GM12874 (cell line): ENCODE measurements at regions not wholly inside any gene's neighbourhood (a gene's known extent, or its start where the extent isn't known, plus 50 kb on each side); places are given as distances from the start of the nearest gene placed in this dataset.

ENCODE experiments used
- CTCF ChIP-seq: IDR thresholded peaks from 2 replicates; pipeline ENCODE4 v1.5.1; 2011; ENCODE audit warnings: low read depth, mild to moderate bottlenecking, control low read depth, low read length, moderate library complexity; ENCODE audit not compliant: insufficient read depth

GRCh38 chr5:124160265-124160664 is 586.2 kb downstream of the ZNF608 start:
- TF ChIP-seq CTCF = no peak

- no peak for TF ChIP-seq CTCF
Observed at GRCh38 chr5:124157320-124157719, 589.1 kb downstream of the ZNF608 start.

GRCh38 chr5:124156415-124156996 is 589.9 kb downstream of the ZNF608 start:
- TF ChIP-seq CTCF = no peak

DNA sequence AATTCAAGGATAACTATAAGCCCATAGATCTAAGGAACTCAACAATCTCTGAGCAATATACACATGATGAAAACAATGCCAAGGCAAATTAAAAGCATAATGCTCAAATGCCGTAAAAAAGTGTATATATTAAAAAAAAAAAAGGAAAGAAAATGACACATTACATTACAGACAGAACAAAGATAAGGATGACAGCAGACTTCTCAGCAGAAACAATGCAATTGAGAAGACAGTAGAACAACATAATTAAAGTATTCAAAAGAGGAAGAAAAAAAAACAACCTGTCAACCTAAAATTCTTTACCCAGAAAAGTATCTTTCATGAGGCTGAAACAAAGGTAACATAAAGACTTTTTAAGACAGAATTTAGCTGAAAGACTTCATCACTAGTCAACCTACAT is 591.7 kb downstream of the ZNF608 start:
- no peak for TF ChIP-seq CTCF

DNA sequence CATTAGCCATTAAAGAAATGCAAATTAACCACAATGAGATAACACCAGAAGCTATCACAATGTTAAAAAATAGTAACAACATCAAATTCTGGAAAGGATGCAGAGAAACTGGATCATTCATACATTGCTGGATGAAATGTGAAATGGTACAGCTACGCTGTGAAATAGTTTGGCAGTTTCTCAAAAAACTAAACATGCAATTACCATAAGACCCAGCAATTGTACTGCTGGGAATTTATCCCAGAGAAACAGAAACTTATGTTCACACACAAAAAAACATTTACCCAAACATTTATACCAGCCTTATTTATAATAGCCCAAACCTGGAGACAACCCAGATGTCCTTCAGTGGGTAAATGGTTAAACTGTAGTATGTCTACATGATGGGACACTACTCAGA is 592.9 kb downstream of the ZNF608 start:
- no peak for TF ChIP-seq CTCF

GRCh38 chr5:124148574-124148973 is 597.9 kb downstream of the ZNF608 start:
- no peak for TF ChIP-seq CTCF

GRCh38 chr5:124140060-124140459 is 606.4 kb downstream of the ZNF608 start:
- TF ChIP-seq CTCF = no peak
